Neutrophil (primary cell): ENCODE measurements at regions not wholly inside any gene's neighbourhood (a gene's known extent, or its start where the extent isn't known, plus 50 kb on each side); places are given as distances from the start of the nearest gene placed in this dataset.

Experiments used
- H3K27ac ChIP-seq: fragments of 200-600 bp; sonication (generic); 2 replicates; pipeline ENCODE4 v1.5.1; 2016; ENCODE audit warnings: mild to moderate bottlenecking, moderate library complexity
- H3K27me3 ChIP-seq: fragments of 200-600 bp; sonication (generic); 2 replicates; pipeline ENCODE4 v1.6.0; 2016; ENCODE audit warnings: mild to moderate bottlenecking
- H3K36me3 ChIP-seq: fragments of 200-600 bp; sonication (generic); 2 replicates; pipeline ENCODE4 v1.5.1; 2017
- H3K4me1 ChIP-seq, 2 experiments: fragments of 200-600 bp in 1 of 2; sonication (generic) in 1 of 2; 1 replicate in 1 of 2; 2 replicates in 1 of 2; pipeline versions ENCODE4 v1.5.1 to v1.6.1; 2013 to 2016; ENCODE audit warnings: low read depth in 1 of 2, low read length in 1 of 2, mild to moderate bottlenecking in 1 of 2, moderate library complexity in 1 of 2; ENCODE audit not compliant: control insufficient read depth in 1 of 2, insufficient read depth in 1 of 2
- H3K4me3 ChIP-seq, 2 experiments: fragments of 200-600 bp in 1 of 2; sonication (generic) in 1 of 2; 1 replicate in 1 of 2; 2 replicates in 1 of 2; pipeline ENCODE4 v1.5.1; 2013 to 2016; ENCODE audit warnings: low read depth in 1 of 2, low read length in 1 of 2, mild to moderate bottlenecking in 1 of 2, moderate library complexity in 1 of 2
- H3K9me3 ChIP-seq: fragments of 200-600 bp; sonication (generic); 2 replicates; pipeline ENCODE4 v1.5.1; 2016
- TF ChIP-seq, protein P1 (sequence below): fragments of 200-600 bp; sonication (generic); IDR thresholded peaks from 2 replicates; pipeline ENCODE4 v1.5.1; 2016; ENCODE audit warnings: antibody characterized with exemption

DNA sequence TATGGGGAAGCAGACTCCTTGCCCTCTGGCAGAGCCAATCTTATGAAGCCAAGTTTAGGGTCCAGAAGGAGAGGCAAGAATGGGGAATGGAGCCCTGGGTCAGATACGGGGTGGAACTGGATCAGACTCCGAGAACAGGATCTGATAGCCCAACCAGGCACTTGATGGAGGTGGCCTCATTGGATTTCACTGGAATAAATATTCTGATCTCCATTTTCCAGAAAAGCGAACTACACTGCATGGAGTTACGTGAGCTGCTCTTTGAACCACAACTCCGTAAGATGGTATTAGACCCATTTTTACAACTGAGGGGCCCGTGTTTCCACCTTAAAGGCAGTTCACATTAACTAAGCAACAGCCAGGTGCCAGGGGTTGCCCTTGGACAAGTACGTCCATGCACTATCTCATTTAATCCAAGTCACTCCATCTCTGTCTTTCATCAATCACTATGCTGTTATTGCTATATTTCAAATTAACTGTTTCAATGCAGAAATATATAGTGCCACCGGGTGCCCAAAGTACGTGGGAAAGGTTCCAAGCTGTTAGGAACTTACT lies 155.2 kb downstream of the BCL11B start:
- no peaks in the 10 kb centered on the region for H3K36me3 ChIP-seq
- H3K27ac ChIP-seq: no peak overlapping the region
- H3K9me3 ChIP-seq: no peaks in the 10 kb centered on the region
- TF ChIP-seq, protein P1, sequence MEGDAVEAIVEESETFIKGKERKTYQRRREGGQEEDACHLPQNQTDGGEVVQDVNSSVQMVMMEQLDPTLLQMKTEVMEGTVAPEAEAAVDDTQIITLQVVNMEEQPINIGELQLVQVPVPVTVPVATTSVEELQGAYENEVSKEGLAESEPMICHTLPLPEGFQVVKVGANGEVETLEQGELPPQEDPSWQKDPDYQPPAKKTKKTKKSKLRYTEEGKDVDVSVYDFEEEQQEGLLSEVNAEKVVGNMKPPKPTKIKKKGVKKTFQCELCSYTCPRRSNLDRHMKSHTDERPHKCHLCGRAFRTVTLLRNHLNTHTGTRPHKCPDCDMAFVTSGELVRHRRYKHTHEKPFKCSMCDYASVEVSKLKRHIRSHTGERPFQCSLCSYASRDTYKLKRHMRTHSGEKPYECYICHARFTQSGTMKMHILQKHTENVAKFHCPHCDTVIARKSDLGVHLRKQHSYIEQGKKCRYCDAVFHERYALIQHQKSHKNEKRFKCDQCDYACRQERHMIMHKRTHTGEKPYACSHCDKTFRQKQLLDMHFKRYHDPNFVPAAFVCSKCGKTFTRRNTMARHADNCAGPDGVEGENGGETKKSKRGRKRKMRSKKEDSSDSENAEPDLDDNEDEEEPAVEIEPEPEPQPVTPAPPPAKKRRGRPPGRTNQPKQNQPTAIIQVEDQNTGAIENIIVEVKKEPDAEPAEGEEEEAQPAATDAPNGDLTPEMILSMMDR: no peak
- H3K27me3 ChIP-seq: peaks cover 70% of the 10 kb centered on the region
- peaks cover 0 to 7% of the 10 kb centered on the region in 2 experiments for H3K4me1 ChIP-seq
- H3K4me3 ChIP-seq: no peak overlapping the region

DNA sequence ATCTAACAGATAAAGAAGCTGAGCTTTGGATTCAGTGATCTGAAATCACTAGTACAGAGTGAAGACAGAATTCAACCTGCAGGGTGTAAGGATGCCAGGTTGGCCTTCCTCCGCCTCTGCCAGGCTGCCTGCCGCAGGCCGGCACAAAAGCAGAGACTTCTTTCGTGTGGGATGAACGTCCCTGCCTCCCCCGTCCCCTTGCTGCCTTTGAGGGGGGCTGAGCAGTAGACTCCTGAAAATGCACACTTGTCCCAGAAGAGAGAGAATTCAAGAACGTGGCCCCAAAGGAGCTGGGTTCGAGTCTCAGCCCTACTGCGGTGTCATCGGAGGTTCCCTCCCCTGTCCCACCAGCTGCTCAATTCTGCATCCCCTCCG lies 154.3 kb downstream of the BCL11B start:
- H3K27ac ChIP-seq: no peak overlapping the region
- peaks cover 70% of the 10 kb centered on the region for H3K27me3 ChIP-seq
- no peaks in the 10 kb centered on the region for H3K9me3 ChIP-seq
- H3K36me3 ChIP-seq: no peaks in the 10 kb centered on the region
- peaks cover 0 to 7% of the 10 kb centered on the region in 2 experiments for H3K4me1 ChIP-seq
- no peak overlapping the region for H3K4me3 ChIP-seq
- TF ChIP-seq, protein P1: no peak

DNA sequence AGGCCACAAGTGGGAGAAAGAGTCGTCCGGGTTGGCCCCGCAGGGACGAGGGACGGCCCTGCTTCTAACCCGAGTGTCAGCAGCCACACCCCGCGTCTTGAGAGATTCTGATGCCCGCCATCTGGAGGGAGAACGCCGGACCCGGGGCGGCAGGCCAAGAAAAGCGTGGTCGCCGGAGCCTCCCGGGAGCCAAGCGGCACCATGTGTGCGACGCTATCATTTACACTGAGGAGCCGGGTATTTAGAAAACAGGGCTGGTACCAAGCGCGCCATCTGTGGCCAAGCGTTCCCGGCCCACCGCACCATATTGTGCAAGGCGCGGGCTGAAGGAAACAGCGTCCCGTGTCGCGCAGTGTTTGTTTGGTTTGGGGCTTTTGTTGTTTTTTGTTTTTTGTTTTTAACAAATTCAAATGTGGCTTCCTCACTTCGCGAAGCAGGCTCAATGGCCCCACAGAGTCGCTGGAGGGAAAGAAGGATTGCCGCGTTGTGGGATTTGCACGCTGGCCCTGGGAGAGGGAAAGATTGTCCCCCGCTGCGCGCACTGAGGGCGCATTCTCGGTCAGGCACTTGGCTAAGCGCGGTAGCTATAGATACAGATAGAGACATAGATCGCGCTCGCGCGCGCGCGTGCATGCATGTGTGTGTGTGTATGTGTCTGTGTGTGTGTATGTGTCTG lies 153.8 kb downstream of the BCL11B start:
- H3K27ac ChIP-seq: no peak overlapping the region
- H3K36me3 ChIP-seq: no peaks in the 10 kb centered on the region
- H3K9me3 ChIP-seq: no peaks in the 10 kb centered on the region
- H3K27me3 ChIP-seq: peaks cover 70% of the 10 kb centered on the region
- TF ChIP-seq, protein P1: no peak
- no peak overlapping the region for H3K4me3 ChIP-seq
- H3K4me1 ChIP-seq: peaks cover 0 to 7% of the 10 kb centered on the region in 2 experiments

DNA sequence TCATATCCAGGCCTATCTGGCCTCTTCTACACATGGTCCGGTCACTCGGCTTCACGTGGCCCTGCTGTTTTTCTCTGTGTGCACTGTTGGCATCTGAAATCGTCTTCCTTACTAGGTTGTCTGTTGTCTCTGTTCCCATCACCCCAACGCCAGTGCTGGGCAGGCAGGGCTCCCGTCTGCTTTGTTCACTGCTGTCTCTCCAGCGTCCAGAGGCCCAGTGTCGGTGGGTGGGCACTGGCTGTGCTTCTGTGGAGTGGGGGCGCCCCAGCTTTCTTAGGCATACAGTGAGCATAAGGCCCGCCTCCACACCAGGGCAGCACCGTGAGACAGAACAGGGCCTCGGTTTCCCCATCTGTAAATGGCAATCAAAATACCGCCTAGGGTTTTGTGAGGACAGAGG lies 153.1 kb downstream of the BCL11B start:
- Histone ChIP-seq H3K4me3 (no peak overlapping the region), H3K36me3 (no peaks in the 10 kb centered on the region), H3K27me3 (peaks cover 66% of the 10 kb centered on the region), H3K27ac (no peak overlapping the region), H3K4me1 (peaks cover 0 to 8% of the 10 kb centered on the region in 2 experiments), H3K9me3 (no peaks in the 10 kb centered on the region)
- TF ChIP-seq, protein P1: no peak
